HG02943 (cell line): ENCODE measurements at regions not wholly inside any gene's neighbourhood (a gene's known extent, or its start where the extent isn't known, plus 50 kb on each side); places are given as distances from the start of the nearest gene placed in this dataset.

Experiments used
- ATAC-seq: cut with Tn5 transposase; IDR thresholded peaks from one replicate; pipeline ENCODE4 v1.9.1; 2021; ENCODE audit warnings: mild to moderate bottlenecking, low read depth, moderate library complexity; ENCODE audit not compliant: unreplicated experiment

- ATAC-seq: no peak
These were observed 365.8 kb upstream of the C1orf174 start for GRCh38 chr1:4265836-4266235.

DNA sequence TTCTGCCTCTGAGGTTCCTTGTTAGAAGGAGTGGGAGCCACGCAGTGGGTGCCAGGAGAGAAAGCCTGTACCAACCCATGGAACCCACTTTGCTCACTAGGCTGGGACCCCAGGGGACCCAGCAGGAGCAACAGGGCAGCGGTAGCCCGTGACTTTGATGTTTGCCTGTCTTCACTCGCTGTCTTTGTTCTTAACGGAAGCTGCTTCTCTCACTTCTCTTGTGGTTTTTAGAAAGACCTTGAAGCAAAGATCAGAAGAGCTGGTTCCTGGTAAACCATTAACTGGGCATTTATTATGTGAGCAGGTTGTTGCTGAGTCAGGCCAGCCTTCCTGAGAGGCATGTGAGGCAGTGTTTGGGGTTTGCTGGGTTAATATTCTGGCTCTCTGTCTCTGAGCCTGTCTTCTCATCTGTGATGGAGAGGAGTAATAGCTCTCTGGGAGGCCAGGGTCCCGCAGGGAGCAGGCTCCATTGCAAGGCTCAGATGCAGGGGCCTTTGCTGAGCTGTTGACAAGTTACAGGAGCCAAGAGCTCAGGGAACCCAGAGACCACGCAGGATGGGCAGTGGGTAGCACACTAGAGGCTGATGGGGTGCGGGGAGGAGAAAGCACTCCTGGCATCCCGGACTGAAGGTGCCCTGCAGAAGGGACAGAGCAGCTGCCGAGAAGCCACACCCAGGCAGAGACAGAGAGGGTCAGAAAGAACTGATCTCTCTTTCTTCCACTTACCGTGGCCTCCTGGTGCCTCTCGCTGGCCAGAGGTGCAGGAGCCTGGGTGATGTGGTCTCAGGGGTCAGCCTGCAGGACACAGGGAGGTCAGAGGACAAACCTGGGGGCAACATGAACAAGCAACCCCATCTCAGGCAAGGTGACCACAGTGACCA is 367.5 kb upstream of the C1orf174 start:
- peak; percentile 95 for ATAC-seq

DNA sequence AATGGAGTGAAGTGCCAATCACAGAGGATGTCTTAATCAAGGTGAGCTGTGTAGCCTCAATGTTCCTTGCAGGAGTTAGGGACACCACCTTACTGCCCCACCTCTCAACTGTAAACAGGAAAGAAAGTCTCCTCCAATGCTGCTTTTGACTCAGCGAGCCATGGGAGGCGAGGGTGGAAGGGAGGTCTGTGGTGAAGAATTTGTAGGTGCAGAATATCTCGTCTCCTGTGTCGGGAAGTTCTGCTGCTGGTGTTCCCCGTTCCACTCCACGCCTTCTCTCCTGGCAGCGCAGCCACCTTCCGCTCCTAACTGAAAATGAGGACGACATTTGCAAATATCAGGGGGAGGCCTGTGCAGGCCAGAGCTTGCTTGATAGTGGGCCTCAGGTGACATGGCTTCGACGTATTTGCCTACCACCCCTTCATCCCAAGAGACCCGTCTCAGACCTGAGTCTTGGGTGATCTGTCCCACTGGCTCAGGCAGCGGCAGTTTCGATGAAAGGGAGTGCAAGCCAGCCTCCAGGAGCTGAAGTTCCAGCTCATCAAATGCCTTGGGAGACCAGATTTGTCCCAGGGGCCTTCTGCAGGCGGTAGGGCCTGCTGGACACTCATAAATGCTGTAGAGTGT is 368.3 kb upstream of the C1orf174 start:
- ATAC-seq: no peak

- ATAC-seq: no peak
These were observed 368.8 kb upstream of the C1orf174 start for GRCh38 chr1:4268889-4269284.

DNA sequence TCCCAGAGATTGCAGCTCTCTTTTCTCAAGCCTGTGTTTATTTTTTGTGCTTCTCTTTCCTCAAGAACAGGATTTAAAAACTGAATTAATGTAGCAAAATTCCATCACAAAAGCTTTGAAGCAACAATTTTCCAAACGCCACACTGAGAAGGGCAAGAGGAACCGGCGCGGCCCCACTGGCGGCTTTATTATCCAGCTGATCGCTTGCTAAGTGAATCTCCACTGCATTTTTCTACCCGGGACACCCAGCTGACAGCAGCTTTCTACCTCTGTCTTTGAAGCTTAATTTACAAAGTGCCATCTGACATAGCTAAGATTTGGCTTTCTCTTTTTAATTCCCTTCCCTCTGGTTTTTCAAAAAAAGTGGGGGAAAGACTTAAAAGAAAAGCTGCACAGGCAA is 369.3 kb upstream of the C1orf174 start:
- no peak for ATAC-seq

DNA sequence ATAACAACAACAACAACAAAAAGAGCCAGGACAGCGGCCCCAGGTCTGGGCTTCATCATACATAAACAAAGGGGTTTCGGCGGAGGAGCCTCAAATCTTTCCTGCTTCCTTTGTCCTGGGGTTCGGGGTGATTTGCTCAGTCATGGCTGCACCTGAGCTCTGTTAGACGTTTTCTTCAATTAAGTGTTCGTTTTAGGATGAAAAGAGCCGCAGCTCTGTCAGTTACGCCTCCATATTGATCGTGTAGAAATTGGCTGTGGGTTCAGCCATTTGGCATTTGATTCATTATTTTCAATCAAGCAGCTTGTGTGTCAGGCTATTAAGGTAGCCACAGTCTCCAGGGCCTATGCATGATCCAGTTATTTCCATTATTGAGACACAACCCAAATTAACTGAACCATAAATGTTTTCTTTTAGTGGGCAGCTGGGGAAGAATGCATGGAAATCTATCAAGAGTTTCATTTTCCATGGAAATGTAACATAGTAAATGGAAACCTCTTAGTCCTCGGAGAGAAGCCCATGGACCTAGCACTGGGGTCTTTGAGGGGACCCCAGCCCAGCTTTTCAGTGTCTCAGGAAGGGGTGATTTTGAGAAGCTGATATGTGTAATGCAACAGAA is 370.0 kb upstream of the C1orf174 start:
- no peak for ATAC-seq

- no peak for ATAC-seq
These were observed 370.7 kb upstream of the C1orf174 start for GRCh38 chr1:4270651-4271337.

DNA sequence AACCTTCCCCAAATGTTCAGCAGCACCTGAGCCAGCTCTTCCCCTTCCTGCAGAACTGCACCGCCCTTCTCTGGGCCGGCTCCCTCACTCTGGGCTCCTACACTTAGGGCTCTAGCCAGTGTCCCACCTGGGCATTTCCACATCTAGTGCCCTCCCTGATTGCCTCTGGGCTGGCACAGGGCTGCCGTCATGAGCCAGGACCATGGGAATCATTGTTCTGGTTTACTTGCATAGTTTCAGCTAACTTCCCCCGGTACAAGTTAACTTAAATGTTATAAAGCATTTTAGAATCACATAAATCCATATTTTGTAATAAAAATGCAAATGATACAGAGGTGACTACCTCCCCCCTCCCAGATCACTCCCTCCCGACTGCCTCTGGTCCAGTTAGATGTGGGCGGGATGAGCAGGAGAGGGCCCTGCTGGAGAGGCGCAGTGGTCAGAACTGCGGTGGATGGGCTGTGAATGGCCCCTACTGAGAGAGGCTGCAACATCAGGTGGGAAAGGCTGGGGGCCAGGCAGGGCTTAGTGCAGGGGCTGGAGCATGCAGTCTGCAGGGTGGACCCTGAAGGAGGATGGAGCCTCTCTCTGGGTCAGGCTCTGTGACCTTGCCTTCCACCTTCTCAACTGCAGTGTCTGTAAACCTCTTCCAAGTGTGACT is 371.4 kb upstream of the C1orf174 start:
- ATAC-seq: no peak

- ATAC-seq: no peak
These were observed 372.5 kb upstream of the C1orf174 start for GRCh38 chr1:4272568-4272967.

- ATAC-seq: no peak
These were observed 373.2 kb upstream of the C1orf174 start for GRCh38 chr1:4273243-4273642.

GRCh38 chr1:4273747-4274146 is 373.7 kb upstream of the C1orf174 start:
- no peak for ATAC-seq

GRCh38 chr1:4275083-4275482 is 375.0 kb upstream of the C1orf174 start:
- no peak for ATAC-seq

GRCh38 chr1:4276238-4276637 is 376.2 kb upstream of the C1orf174 start:
- no peak for ATAC-seq

DNA sequence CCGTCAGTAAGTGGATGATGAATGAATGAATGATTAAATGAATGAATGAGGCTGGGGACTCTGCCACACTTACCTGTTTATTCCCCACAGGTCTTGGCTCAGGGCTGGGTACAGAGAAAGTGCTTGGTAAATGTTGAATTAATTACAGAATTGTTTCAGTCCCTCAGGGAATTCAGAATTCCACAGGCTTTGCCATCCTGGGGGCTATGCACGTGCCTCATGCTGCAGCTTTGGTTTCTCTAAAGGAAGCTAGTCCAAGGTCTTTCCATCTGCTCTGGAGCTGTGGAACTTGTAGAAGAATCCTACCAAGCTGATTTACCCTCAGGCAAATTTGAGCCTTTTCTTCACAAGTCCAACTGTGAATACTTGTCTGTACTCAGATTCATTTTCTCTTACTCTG is 376.8 kb upstream of the AJAP1 start:
- no peak for ATAC-seq

- ATAC-seq: no peak
These were observed 369.4 kb upstream of the AJAP1 start for GRCh38 chr1:4284976-4285375.

DNA sequence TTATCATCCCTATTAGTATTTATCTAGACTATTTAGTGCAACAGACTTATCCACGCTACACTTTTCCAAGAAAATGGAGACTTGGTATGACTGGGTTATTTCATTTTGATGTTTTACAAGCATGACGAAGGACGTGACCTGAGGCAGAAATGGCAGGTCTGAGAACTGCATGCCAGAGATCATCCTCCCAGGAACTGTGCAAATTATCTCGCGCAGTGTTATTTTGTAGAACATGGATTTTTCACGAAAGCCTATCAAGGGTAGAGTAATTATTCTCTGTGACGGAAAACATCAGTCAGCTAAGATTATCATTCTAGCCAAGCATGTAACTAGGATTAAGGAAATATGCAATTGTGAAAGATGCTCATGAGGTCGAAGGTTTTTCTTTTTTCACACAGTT is 361.5 kb upstream of the AJAP1 start:
- ATAC-seq: no peak

DNA sequence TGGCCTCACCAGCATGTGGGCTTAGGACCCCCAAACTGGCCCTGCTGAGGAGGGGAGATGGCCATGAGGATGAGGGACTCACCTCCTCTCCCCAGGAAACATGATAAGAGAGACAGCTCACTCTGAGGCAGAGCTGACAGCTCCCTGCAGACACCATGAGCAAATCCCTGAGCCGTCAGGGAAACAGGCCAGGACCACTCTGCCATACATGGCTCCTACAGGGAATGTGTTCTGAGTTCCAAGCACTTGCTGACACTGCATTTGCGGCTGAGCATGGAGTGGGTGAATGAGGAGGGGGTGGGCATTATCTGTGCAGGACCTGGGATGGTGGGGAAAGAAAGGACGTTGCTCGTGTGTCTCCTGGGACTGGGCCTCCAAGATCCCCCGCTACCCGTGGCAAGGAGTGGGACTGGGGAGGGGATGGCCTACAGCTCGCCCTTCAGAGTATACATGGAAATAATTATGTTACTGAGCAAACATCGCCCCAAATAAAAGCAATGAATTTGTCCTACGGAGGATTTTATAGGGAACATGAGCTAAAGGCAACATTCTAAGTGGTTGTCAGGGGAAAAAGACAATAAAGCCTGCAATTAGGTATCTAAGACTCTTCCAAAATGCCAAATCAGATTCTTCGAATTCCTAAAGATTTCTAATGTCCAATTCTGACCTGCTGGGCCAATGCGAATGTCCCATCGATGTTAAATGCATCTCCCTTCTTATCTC is 355.9 kb upstream of the AJAP1 start:
- no peak for ATAC-seq

- ATAC-seq: no peak
These were observed 353.4 kb upstream of the AJAP1 start for GRCh38 chr1:4301007-4301406.

DNA sequence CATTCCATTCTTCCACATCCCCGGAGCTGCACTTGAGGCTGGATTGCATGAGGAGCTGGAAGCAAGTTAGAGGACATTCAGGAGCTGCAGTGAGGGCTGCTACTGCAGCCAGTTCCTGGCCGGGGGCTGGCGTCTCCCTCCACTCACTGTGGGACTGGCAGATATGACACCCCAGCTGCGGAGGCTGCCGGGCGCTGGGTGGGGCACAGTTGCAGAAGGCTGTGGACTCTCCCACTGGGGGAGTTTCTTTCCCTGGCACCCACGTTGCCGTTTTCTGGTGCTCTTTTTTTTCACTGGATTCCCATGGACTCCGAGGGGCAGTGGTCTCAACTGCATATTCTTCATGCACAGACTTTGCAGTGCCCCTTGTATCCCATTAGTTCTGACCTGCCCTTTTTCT is 351.1 kb upstream of the AJAP1 start:
- no peak for ATAC-seq
